GM12878 (cell line): ENCODE measurements at regions not wholly inside any gene's neighbourhood (a gene's known extent, or its start where the extent isn't known, plus 50 kb on each side); places are given as distances from the start of the nearest gene placed in this dataset.

Experiments used
- ATAC-seq: fragments of 200-7000 bp; cut with Tn5 transposase; 3 replicates; pipeline ENCODE4 v1.9.1; 2020; ENCODE audit warnings: mild to moderate bottlenecking, moderate library complexity
- BruUV-seq: library from RNA; stranded (reverse); fragments of 400-500 nt; replicated peaks from 2 replicates; lab custom pipeline; 2021; lab: Mats Ljungman, UMichigan
- CTCF ChIA-PET: fragments of 300-600 bp; sonication (Branson Sonifier 250); formaldehyde crosslinking; extraction: SDS; loops from one replicate; lab custom pipeline; 2021; ENCODE audit warnings: inconsistent platforms; lab: Yijun Ruan, JAX
- POLR2A ChIA-PET: fragments of 350-600 bp; formaldehyde crosslinking; extraction: SDS; loops from one replicate; lab custom pipeline; 2021; ENCODE audit warnings: inconsistent platforms; lab: Charles Lee
- RAD21 ChIA-PET: fragments of 300-600 bp; sonication (Branson Sonifier 250); formaldehyde crosslinking; loops from one replicate; lab custom pipeline; 2023; ENCODE audit warnings: antibody characterized with exemption; ENCODE audit not compliant: unreplicated experiment; lab: Charles Lee
- SMC1A ChIA-PET: fragments of 300-600 bp; sonication (Branson Sonifier 250); formaldehyde crosslinking; loops from one replicate; lab custom pipeline; 2023; ENCODE audit not compliant: unreplicated experiment, uncharacterized antibody; lab: Charles Lee
- DNase-seq: peaks from one replicate; pipeline ENCODE4 v3.0.0-alpha.2; 2011; ENCODE audit warnings: low read depth, low spot score
- FAIRE-seq: peaks from 3 replicates; lab custom pipeline; 2011; peaks lifted over from hg19 to GRCh38; lab: Jason Lieb, UNC
- H2AFZ ChIP-seq: 2 replicates; pipeline ENCODE4 v1.6.0; 2011; ENCODE audit warnings: low read depth, low read length, control low read depth; ENCODE audit not compliant: control insufficient read depth
- H3K27ac ChIP-seq: 2 replicates; pipeline ENCODE4 v1.5.1; 2011; ENCODE audit warnings: control low read depth; ENCODE audit not compliant: control insufficient read depth, insufficient read depth
- H3K27me3 ChIP-seq, 2 experiments: replicated peaks in 1 of 2; 2 replicates each; pipeline versions ENCODE4 v1.6.0 to v1.6.1; 2011; ENCODE audit warnings: low read length in 1 of 2; ENCODE audit not compliant: control insufficient read depth in 2 of 2, insufficient read depth in 2 of 2
- H3K36me3 ChIP-seq, 2 experiments: 2 replicates each; pipeline ENCODE4 v1.5.1; 2011; ENCODE audit warnings: low read length in 1 of 2; ENCODE audit not compliant: control insufficient read depth in 2 of 2, insufficient read depth in 2 of 2
- H3K4me1 ChIP-seq: 2 replicates; pipeline ENCODE4 v1.6.1; 2011; ENCODE audit warnings: mild to moderate bottlenecking, low read length, moderate library complexity, mixed read lengths; ENCODE audit not compliant: control insufficient read depth, insufficient read depth
- H3K4me2 ChIP-seq: 2 replicates; pipeline ENCODE4 v1.6.0; 2011; ENCODE audit warnings: control low read depth; ENCODE audit not compliant: control insufficient read depth, insufficient read depth
- H3K4me3 ChIP-seq: fragments of 200-600 bp; sonication (generic); 2 replicates; pipeline ENCODE4 v1.5.1; 2016
- H3K79me2 ChIP-seq: 2 replicates; pipeline ENCODE4 v1.6.0; 2011; ENCODE audit warnings: low read length; ENCODE audit not compliant: control insufficient read depth, insufficient read depth
- H3K9ac ChIP-seq: 2 replicates; pipeline ENCODE4 v1.8.0; 2011; ENCODE audit warnings: low read length, control low read depth, mixed read lengths; ENCODE audit not compliant: control insufficient read depth, insufficient read depth
- H3K9me3 ChIP-seq: replicated peaks from 3 replicates; pipeline ENCODE4 v1.5.1; 2011; ENCODE audit warnings: mild to moderate bottlenecking, low read length; ENCODE audit not compliant: control insufficient read depth, insufficient read depth
- H4K20me1 ChIP-seq: 2 replicates; pipeline ENCODE4 v1.6.0; 2011; ENCODE audit not compliant: control insufficient read depth, insufficient read depth
- BCL11A ChIP-seq: IDR thresholded peaks from 2 replicates; pipeline ENCODE4 v1.6.1; 2011; ENCODE audit warnings: low read depth, low read length
- DPF2 ChIP-seq: fragments of 450-650 bp; IDR thresholded peaks from 2 replicates; pipeline ENCODE4 v1.6.1; 2017; ENCODE audit warnings: mild to moderate bottlenecking
- GATAD2B ChIP-seq: fragments of 450-650 bp; conservative IDR thresholded peaks from 2 replicates; pipeline ENCODE4 v1.6.1; 2017; ENCODE audit warnings: low read depth, mild to moderate bottlenecking, moderate library complexity
- IKZF2 ChIP-seq, 2 experiments: fragments of 450-650 bp; IDR thresholded peaks; 2 replicates each; pipeline ENCODE4 v1.6.1; 2017; ENCODE audit warnings: mild to moderate bottlenecking in 2 of 2, moderate library complexity in 2 of 2
- IRF5 ChIP-seq: fragments of 450-650 bp; IDR thresholded peaks from 2 replicates; pipeline ENCODE4 v1.6.1; 2017; ENCODE audit warnings: borderline replicate concordance
- KAT2A ChIP-seq: conservative IDR thresholded peaks from 2 replicates; pipeline ENCODE4 v1.6.1; 2011; ENCODE audit warnings: low read depth, low read length; ENCODE audit not compliant: control insufficient read depth
- MEF2A ChIP-seq: IDR thresholded peaks from 2 replicates; pipeline ENCODE4 v1.6.1; 2011; ENCODE audit warnings: low read depth, mild to moderate bottlenecking, low read length, moderate library complexity; ENCODE audit not compliant: insufficient read depth
- MYC ChIP-seq: IDR thresholded peaks from 2 replicates; pipeline ENCODE4 v1.6.1; 2011; ENCODE audit warnings: mild to moderate bottlenecking, low read length, moderate library complexity, inconsistent platforms; ENCODE audit not compliant: insufficient read depth, insufficient replicate concordance, insufficient read length, severe bottlenecking
- NR2C2 ChIP-seq: IDR thresholded peaks from 2 replicates; pipeline ENCODE4 v1.6.1; 2011; ENCODE audit warnings: borderline replicate concordance, low read depth; ENCODE audit not compliant: control insufficient read depth, insufficient read length
- NR2F1 ChIP-seq: fragments of 450-650 bp; conservative IDR thresholded peaks from 2 replicates; pipeline ENCODE4 v1.6.1; 2017; ENCODE audit warnings: mild to moderate bottlenecking
- NRF1 ChIP-seq: conservative IDR thresholded peaks from 2 replicates; pipeline ENCODE4 v1.6.1; 2011; ENCODE audit warnings: mild to moderate bottlenecking, low read depth, low read length, improper control_type of control experiment
- POLR2AphosphoS5 ChIP-seq: IDR thresholded peaks from 2 replicates; pipeline ENCODE4 v1.6.1; 2011; ENCODE audit warnings: mild to moderate bottlenecking, low read length, inconsistent platforms
- SP1 ChIP-seq: IDR thresholded peaks from one replicate; pipeline ENCODE4 v1.6.1; 2011; ENCODE audit warnings: low read depth, low read length
- YY1 ChIP-seq: IDR thresholded peaks from 2 replicates; pipeline ENCODE4 v1.6.1; 2011; ENCODE audit warnings: low read depth, mild to moderate bottlenecking, low read length
- whole genome bisulfite sequencing: methylation state at CpG from one replicate; pipeline ENCODE4 v1.1.6; 2016; ENCODE audit warnings: low lambda C conversion rate; ENCODE audit not compliant: insufficient replicate concordance, insufficient coverage; ENCODE audit errors: missing lambda C conversion rate; 5-methylcytosine and 5-hydroxymethylcytosine counted together
- in situ Hi-C: fragments of 300-500 bp; cut with MboI; formaldehyde crosslinking; loops from 9 replicates; pipeline ENCODE4 v1.14.3; 2018; ENCODE audit warnings: mixed read lengths
- intact Hi-C: fragments of 100-400 bp; cut with micrococcal nuclease; formaldehyde crosslinking; loops from one replicate; pipeline ENCODE4 v1.14.2; 2022; ENCODE audit not compliant: unreplicated experiment
- TF ChIP-seq, protein P1 (sequence below): IDR thresholded peaks from 2 replicates; pipeline ENCODE4 v1.6.1; 2012; ENCODE audit warnings: low read depth, low read length, improper control_type of control experiment
- TF ChIP-seq, protein P2 (sequence below): fragments of 450-650 bp; IDR thresholded peaks from 2 replicates; pipeline ENCODE4 v1.6.1; 2017; ENCODE audit warnings: mild to moderate bottlenecking, moderate library complexity

- H3K27me3 ChIP-seq: no peaks in the 10 kb centered on the region
- no peaks in the 10 kb centered on the region for H3K36me3 ChIP-seq
- H3K27ac ChIP-seq: no peak overlapping the region
- no peak overlapping the region for H3K4me2 ChIP-seq
- no peak for DNase-seq
- CTCF ChIA-PET: interaction anchor here (0.6 to 1.8 kb wide), 4 partner anchors 14 to 956 kb away, joined by 3 to 5 read pairs (median 4); no protein-coding TSS in a partner anchor
- FAIRE-seq: no peak
- H3K4me3 ChIP-seq: no peak overlapping the region
- RAD21 ChIA-PET: no interaction called here
- intact Hi-C loops (no loop called here), in situ Hi-C loops (no loop called here)
- H3K9ac ChIP-seq: no peak overlapping the region
- WGBS: 89% methylated on average over 7 of the region's 7 CpGs
- SMC1A ChIA-PET: interaction anchor here (0.7 to 1.4 kb wide), 7 partner anchors 14 to 79 kb away, joined by 3 to 5 read pairs (median 3); no protein-coding TSS in a partner anchor
- POLR2A ChIA-PET: interaction anchor here (0.6 kb wide), 2 partner anchors 31 to 71 kb away, joined by 4 to 5 read pairs; no protein-coding TSS in a partner anchor
- H4K20me1 ChIP-seq: no peaks in the 10 kb centered on the region
- no peak for ATAC-seq
- H2AFZ ChIP-seq: no peak overlapping the region
- no peaks in the 10 kb centered on the region; the same call in 2 of the 3 replicates for H3K9me3 ChIP-seq
- peaks cover 13% of the 10 kb centered on the region for H3K4me1 ChIP-seq
- peaks cover 2% of the 10 kb centered on the region for H3K79me2 ChIP-seq
- no TSS peak for BruUV-seq
- TF ChIP-seq IRF5: no peak
- TF ChIP-seq, protein P1, sequence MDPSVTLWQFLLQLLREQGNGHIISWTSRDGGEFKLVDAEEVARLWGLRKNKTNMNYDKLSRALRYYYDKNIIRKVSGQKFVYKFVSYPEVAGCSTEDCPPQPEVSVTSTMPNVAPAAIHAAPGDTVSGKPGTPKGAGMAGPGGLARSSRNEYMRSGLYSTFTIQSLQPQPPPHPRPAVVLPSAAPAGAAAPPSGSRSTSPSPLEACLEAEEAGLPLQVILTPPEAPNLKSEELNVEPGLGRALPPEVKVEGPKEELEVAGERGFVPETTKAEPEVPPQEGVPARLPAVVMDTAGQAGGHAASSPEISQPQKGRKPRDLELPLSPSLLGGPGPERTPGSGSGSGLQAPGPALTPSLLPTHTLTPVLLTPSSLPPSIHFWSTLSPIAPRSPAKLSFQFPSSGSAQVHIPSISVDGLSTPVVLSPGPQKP: no peak
- no peak for TF ChIP-seq MEF2A
- no peak for TF ChIP-seq MYC
- no peak for TF ChIP-seq NR2F1
- TF ChIP-seq, protein P2, sequence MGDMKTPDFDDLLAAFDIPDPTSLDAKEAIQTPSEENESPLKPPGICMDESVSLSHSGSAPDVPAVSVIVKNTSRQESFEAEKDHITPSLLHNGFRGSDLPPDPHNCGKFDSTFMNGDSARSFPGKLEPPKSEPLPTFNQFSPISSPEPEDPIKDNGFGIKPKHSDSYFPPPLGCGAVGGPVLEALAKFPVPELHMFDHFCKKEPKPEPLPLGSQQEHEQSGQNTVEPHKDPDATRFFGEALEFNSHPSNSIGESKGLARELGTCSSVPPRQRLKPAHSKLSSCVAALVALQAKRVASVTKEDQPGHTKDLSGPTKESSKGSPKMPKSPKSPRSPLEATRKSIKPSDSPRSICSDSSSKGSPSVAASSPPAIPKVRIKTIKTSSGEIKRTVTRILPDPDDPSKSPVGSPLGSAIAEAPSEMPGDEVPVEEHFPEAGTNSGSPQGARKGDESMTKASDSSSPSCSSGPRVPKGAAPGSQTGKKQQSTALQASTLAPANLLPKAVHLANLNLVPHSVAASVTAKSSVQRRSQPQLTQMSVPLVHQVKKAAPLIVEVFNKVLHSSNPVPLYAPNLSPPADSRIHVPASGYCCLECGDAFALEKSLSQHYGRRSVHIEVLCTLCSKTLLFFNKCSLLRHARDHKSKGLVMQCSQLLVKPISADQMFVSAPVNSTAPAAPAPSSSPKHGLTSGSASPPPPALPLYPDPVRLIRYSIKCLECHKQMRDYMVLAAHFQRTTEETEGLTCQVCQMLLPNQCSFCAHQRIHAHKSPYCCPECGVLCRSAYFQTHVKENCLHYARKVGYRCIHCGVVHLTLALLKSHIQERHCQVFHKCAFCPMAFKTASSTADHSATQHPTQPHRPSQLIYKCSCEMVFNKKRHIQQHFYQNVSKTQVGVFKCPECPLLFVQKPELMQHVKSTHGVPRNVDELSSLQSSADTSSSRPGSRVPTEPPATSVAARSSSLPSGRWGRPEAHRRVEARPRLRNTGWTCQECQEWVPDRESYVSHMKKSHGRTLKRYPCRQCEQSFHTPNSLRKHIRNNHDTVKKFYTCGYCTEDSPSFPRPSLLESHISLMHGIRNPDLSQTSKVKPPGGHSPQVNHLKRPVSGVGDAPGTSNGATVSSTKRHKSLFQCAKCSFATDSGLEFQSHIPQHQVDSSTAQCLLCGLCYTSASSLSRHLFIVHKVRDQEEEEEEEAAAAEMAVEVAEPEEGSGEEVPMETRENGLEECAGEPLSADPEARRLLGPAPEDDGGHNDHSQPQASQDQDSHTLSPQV: no peak
- no peak for TF ChIP-seq NRF1
- TF ChIP-seq KAT2A: no peak
- TF ChIP-seq SP1: no peak
- TF ChIP-seq YY1: no peak
- TF ChIP-seq IKZF2 (IDR thresholded peaks at IDR 0.05): no peak
- TF ChIP-seq POLR2AphosphoS5: no peak
- no peak for TF ChIP-seq BCL11A
- no peak for TF ChIP-seq GATAD2B
- TF ChIP-seq DPF2: no peak
- no peak for TF ChIP-seq NR2C2
Measured at GRCh38 chr13:74068471-74068870, 65.7 kb downstream of the KLF12 start.
